NCI-H1436 (cell line): ENCODE measurements at regions not wholly inside any gene's neighbourhood (a gene's known extent, or its start where the extent isn't known, plus 50 kb on each side); places are given as distances from the start of the nearest gene placed in this dataset.

Experiments
- DNase-seq: peaks from one replicate; lab custom pipeline; 2025; lab: John Stamatoyannopoulos, UW

- DNase-seq: no peak
Measured at GRCh38 chr13:109669956-109670355, 116.4 kb downstream of the IRS2 start.

- no peak for DNase-seq
Measured at GRCh38 chr13:109669234-109669612, 117.2 kb downstream of the IRS2 start.

- no peak for DNase-seq
Measured at GRCh38 chr13:109668433-109669233, 117.8 kb downstream of the IRS2 start.

GRCh38 chr13:109667807-109668291 lies 118.5 kb downstream of the IRS2 start:
- DNase-seq: peak; percentile 22

GRCh38 chr13:109667056-109667455 lies 119.3 kb downstream of the IRS2 start:
- no peak for DNase-seq

- DNase-seq: no peak
Measured at GRCh38 chr13:109666656-109667055, 119.7 kb downstream of the IRS2 start.

GRCh38 chr13:109665781-109666249 lies 120.6 kb downstream of the IRS2 start:
- no peak for DNase-seq

- no peak for DNase-seq
Measured at GRCh38 chr13:109665240-109665639, 121.1 kb downstream of the IRS2 start.

- DNase-seq: no peak
Measured at GRCh38 chr13:109657395-109657794, 129.0 kb downstream of the IRS2 start.

GRCh38 chr13:109656206-109656605 lies 130.2 kb downstream of the IRS2 start:
- DNase-seq: no peak

- DNase-seq: no peak
Measured at GRCh38 chr13:109655611-109656010, 130.8 kb downstream of the IRS2 start.

GRCh38 chr13:109655206-109655600 lies 131.2 kb downstream of the IRS2 start:
- no peak for DNase-seq

- DNase-seq: no peak
Measured at GRCh38 chr13:109654341-109655205, 131.8 kb downstream of the IRS2 start.

GRCh38 chr13:109652531-109652930 lies 133.9 kb downstream of the IRS2 start:
- DNase-seq: no peak

GRCh38 chr13:109651854-109652253 lies 134.5 kb downstream of the IRS2 start:
- DNase-seq: no peak

GRCh38 chr13:109651311-109651710 lies 135.1 kb downstream of the IRS2 start:
- no peak for DNase-seq

- DNase-seq: no peak
Measured at GRCh38 chr13:109650861-109651260, 135.5 kb downstream of the IRS2 start.

GRCh38 chr13:109649713-109650112 lies 136.7 kb downstream of the IRS2 start:
- no peak for DNase-seq

GRCh38 chr13:109647699-109648098 lies 138.7 kb downstream of the IRS2 start:
- DNase-seq: no peak

- DNase-seq: no peak
Measured at GRCh38 chr13:109647053-109647452, 139.3 kb downstream of the IRS2 start.

GRCh38 chr13:109646423-109646822 lies 140.0 kb downstream of the IRS2 start:
- DNase-seq: no peak

- DNase-seq: no peak
Measured at GRCh38 chr13:109645831-109646230, 140.6 kb downstream of the IRS2 start.

- DNase-seq: no peak
Measured at GRCh38 chr13:109644956-109645355, 141.4 kb downstream of the IRS2 start.
